HepG2 (cell line): ENCODE measurements at regions not wholly inside any gene's neighbourhood (a gene's known extent, or its start where the extent isn't known, plus 50 kb on each side); places are given as distances from the start of the nearest gene placed in this dataset.

Experiments used
- ATAC-seq: fragments of 200-7000 bp; cut with Tn5 transposase; 3 replicates; pipeline ENCODE4 v1.9.1; 2020; ENCODE audit warnings: mild to moderate bottlenecking, moderate library complexity
- BruUV-seq: library from RNA; stranded (reverse); fragments of 400-500 nt; replicated peaks from 2 replicates; lab custom pipeline; 2021; lab: Mats Ljungman, UMichigan
- CTCF ChIA-PET: fragments of 300-600 bp; formaldehyde crosslinking; extraction: SDS; loops from one replicate; lab custom pipeline; 2021; ENCODE audit warnings: low total read pairs, inconsistent platforms, low intra/inter-chr PET ratio; lab: Yijun Ruan, JAX
- POLR2A ChIA-PET: fragments of 350-600 bp; sonication (Branson Sonifier 250); formaldehyde crosslinking; loops from one replicate; lab custom pipeline; 2020; ENCODE audit warnings: antibody characterized with exemption, inconsistent platforms; lab: Yijun Ruan, JAX
- DNase-seq: peaks from one replicate; pipeline ENCODE4 v3.0.0-alpha.2; 2015; ENCODE audit warnings: low spot score
- FAIRE-seq: peaks from 3 replicates; lab custom pipeline; 2011; peaks lifted over from hg19 to GRCh38; lab: Jason Lieb, UNC
- H2AFZ ChIP-seq: one replicate; pipeline ENCODE4 v1.6.1; 2011; ENCODE audit warnings: low read length, inconsistent platforms
- H3K27ac ChIP-seq: fragments of 300-600 bp; 3 replicates; pipeline ENCODE4 v1.8.0; 2011; ENCODE audit warnings: mixed run types, mild to moderate bottlenecking, mixed read lengths, low read length, inconsistent platforms; ENCODE audit not compliant: insufficient read depth; ENCODE audit errors: extremely low read length
- H3K27me3 ChIP-seq, 2 experiments: fragments of 200-600 bp in 1 of 2; 2 replicates in 1 of 2; 3 replicates in 1 of 2; pipeline versions ENCODE4 v1.6.0 to v1.8.0; 2011; ENCODE audit warnings: low read length in 2 of 2, mild to moderate bottlenecking in 2 of 2, moderate library complexity in 2 of 2, inconsistent platforms in 1 of 2; ENCODE audit not compliant: insufficient read depth in 2 of 2, control insufficient read depth in 1 of 2
- H3K36me3 ChIP-seq, 2 experiments: fragments of 200-600 bp in 1 of 2; replicated peaks in 1 of 2; 2 replicates in 1 of 2; 3 replicates in 1 of 2; pipeline versions ENCODE4 v1.5.1 to v1.8.0; 2011; ENCODE audit warnings: low read length in 2 of 2, inconsistent platforms in 1 of 2; ENCODE audit not compliant: insufficient read depth in 2 of 2, control insufficient read depth in 1 of 2
- H3K4me1 ChIP-seq: 2 replicates; pipeline ENCODE4 v1.5.1; 2012; ENCODE audit warnings: low read length, inconsistent platforms; ENCODE audit not compliant: insufficient read depth
- H3K4me2 ChIP-seq: 2 replicates; pipeline ENCODE4 v1.6.0; 2011; ENCODE audit warnings: low read depth, low read length, inconsistent platforms
- H3K4me3 ChIP-seq, 3 experiments: fragments of 200-600 bp in 1 of 3; sonication (generic), shearing (Covaris generic) in 1 of 3; replicated peaks in 1 of 3; 2 replicates each; pipeline ENCODE4 v1.5.1; 2011 to 2016; ENCODE audit warnings: low read length in 3 of 3, inconsistent platforms in 2 of 3, low read depth in 2 of 3, mild to moderate bottlenecking in 2 of 3, control low read depth in 1 of 3, mixed read lengths in 1 of 3; ENCODE audit not compliant: insufficient read depth in 1 of 3
- H3K79me2 ChIP-seq: one replicate; pipeline ENCODE4 v1.6.1; 2011; ENCODE audit warnings: low read length, inconsistent platforms; ENCODE audit not compliant: insufficient read depth
- H3K9ac ChIP-seq: 2 replicates; pipeline ENCODE4 v1.6.0; 2011; ENCODE audit warnings: mild to moderate bottlenecking, low read depth, low read length, inconsistent platforms; ENCODE audit not compliant: insufficient read depth
- H3K9me3 ChIP-seq: 2 replicates; pipeline ENCODE4 v1.5.1; 2012; ENCODE audit warnings: mild to moderate bottlenecking, low read length
- H4K20me1 ChIP-seq: 2 replicates; pipeline ENCODE4 v1.6.0; 2011; ENCODE audit warnings: inconsistent platforms, mild to moderate bottlenecking, low read length, moderate library complexity; ENCODE audit not compliant: insufficient read depth
- ARID5B ChIP-seq: IDR thresholded peaks from 2 replicates; pipeline ENCODE4 v1.4.0; 2020; ENCODE audit warnings: mild to moderate bottlenecking, missing genetic modification reagents
- DNMT1 ChIP-seq: sonication (generic); formaldehyde crosslinking; IDR thresholded peaks from 2 replicates; pipeline ENCODE4 v1.5.1; 2020; ENCODE audit warnings: mild to moderate bottlenecking, missing genetic modification reagents
- FLYWCH1 ChIP-seq: sonication (generic); formaldehyde crosslinking; IDR thresholded peaks from 2 replicates; pipeline ENCODE4 v1.8.1; 2023; ENCODE audit warnings: mild to moderate bottlenecking, missing genetic modification reagents
- MEIS1 ChIP-seq: sonication (generic); formaldehyde crosslinking; IDR thresholded peaks from 2 replicates; pipeline ENCODE4 v1.9.0; 2021; ENCODE audit warnings: mild to moderate bottlenecking, missing genetic modification reagents, moderate library complexity, borderline replicate concordance
- PHF5A ChIP-seq: IDR thresholded peaks from one replicate; pipeline ENCODE4 v1.6.1; 2018; ENCODE audit warnings: low read depth, missing genetic modification reagents; ENCODE audit not compliant: unreplicated experiment
- SIN3A ChIP-seq: IDR thresholded peaks from 2 replicates; pipeline ENCODE4 v1.6.1; 2011; ENCODE audit warnings: low read depth, mild to moderate bottlenecking, control low read depth, low read length, borderline replicate concordance
- ZNF207 ChIP-seq: fragments of 450-650 bp; IDR thresholded peaks from 2 replicates; pipeline ENCODE4 v1.6.1; 2016; ENCODE audit warnings: antibody characterized with exemption, borderline replicate concordance
- ZNF263 ChIP-seq: sonication (generic); formaldehyde crosslinking; IDR thresholded peaks from 2 replicates; pipeline ENCODE4 v1.4.0; 2020; ENCODE audit warnings: missing genetic modification reagents
- ZNF3 ChIP-seq: IDR thresholded peaks from 2 replicates; pipeline ENCODE4 v1.7.0; 2017; ENCODE audit warnings: inconsistent platforms
- ZNF574 ChIP-seq: sonication (generic); formaldehyde crosslinking; IDR thresholded peaks from 2 replicates; pipeline ENCODE4 v1.4.0; 2020; ENCODE audit warnings: missing genetic modification reagents
- ZNF704 ChIP-seq: sonication (generic); formaldehyde crosslinking; IDR thresholded peaks from 2 replicates; pipeline ENCODE4 v1.8.1; 2023; ENCODE audit warnings: mild to moderate bottlenecking, inconsistent platforms, moderate library complexity, missing genetic modification reagents, borderline replicate concordance
- WGBS: methylation state at CpG from one replicate; pipeline ENCODE4 v1.1.6; 2017; ENCODE audit warnings: low lambda C conversion rate; 5-methylcytosine and 5-hydroxymethylcytosine counted together
- in situ Hi-C: cut with HindIII; loops from 2 replicates; pipeline ENCODE4 v1.10.0; 2017; ENCODE audit warnings: low pct_unique_long_range_greater_than_20kb; ENCODE audit not compliant: extremely low pct_ligation_motif_present
- intact Hi-C: fragments of 100-400 bp; cut with micrococcal nuclease; formaldehyde crosslinking; loops from one replicate; pipeline ENCODE4 v1.10.0; 2022; ENCODE audit not compliant: unreplicated experiment

GRCh38 chr5:27140831-27141230 is 102.4 kb upstream of the CDH9 start:
- Histone ChIP-seq H3K36me3 (no peaks in the 10 kb centered on the region), H3K4me1 (no peaks in the 10 kb centered on the region), H3K4me2 (no peak overlapping the region), H3K4me3 (no peak overlapping the region), H3K9me3 (no peaks in the 10 kb centered on the region), H3K27me3 (no peaks in the 10 kb centered on the region), H2AFZ (no peak overlapping the region), H4K20me1 (no peaks in the 10 kb centered on the region), H3K79me2 (no peaks in the 10 kb centered on the region), H3K9ac (no peak overlapping the region), H3K27ac (no peak overlapping the region)
- POLR2A ChIA-PET = no interaction called here
- DNase-seq (no peak), FAIRE-seq (no peak), ATAC-seq (no peak)
- WGBS = 4% methylated on average over 1 of the region's 1 CpG
- intact Hi-C loops (no loop called here), in situ Hi-C loops (no loop called here)
- TF ChIP-seq SIN3A (no peak), DNMT1 (CRISPR knock-in tag) (no peak), ARID5B (CRISPR knock-in tag) (no peak)
- BruUV-seq = no TSS peak
- CTCF ChIA-PET = no interaction called here

- Histone ChIP-seq H3K9me3 (no peaks in the 10 kb centered on the region), H3K27ac (no peak overlapping the region), H2AFZ (no peak overlapping the region), H3K9ac (no peak overlapping the region), H3K4me1 (no peaks in the 10 kb centered on the region), H3K4me2 (no peak overlapping the region), H3K79me2 (no peaks in the 10 kb centered on the region), H3K4me3 (no peak overlapping the region), H3K27me3 (no peaks in the 10 kb centered on the region)
- ChIA-PET CTCF (no interaction called here), POLR2A (no interaction called here)
- FAIRE-seq (no peak), ATAC-seq (no peak), DNase-seq (no peak)
- WGBS = 2% methylated on average over 1 of the region's 1 CpG
- BruUV-seq = no TSS peak
- in situ Hi-C loops = no loop called here
- TF ChIP-seq ZNF207 (no peak), FLYWCH1 (CRISPR knock-in tag) (no peak), ZNF263 (CRISPR knock-in tag) (no peak), ZNF3 (no peak), ZNF704 (CRISPR knock-in tag) (no peak), MEIS1 (CRISPR knock-in tag) (no peak), PHF5A (CRISPR knock-in tag) (no peak), ZNF574 (no peak)
- TF ChIP-seq, all 625 proteins: peak for 0
- intact Hi-C loops = no loop called here
- Histone ChIP-seq H4K20me1 (no peaks in the 10 kb centered on the region), H3K36me3 (no peaks in the 10 kb centered on the region)
Measured at GRCh38 chr5:27130587-27130986, 92.2 kb upstream of the CDH9 start.
